Body of pancreas (tissue), 4 donors: ENCODE measurements at regions not wholly inside any gene's neighbourhood (a gene's known extent, or its start where the extent isn't known, plus 50 kb on each side); places are given as distances from the start of the nearest gene placed in this dataset.
A peak's percentile ranks its signal among the peaks of the same experiment; 100 is the strongest.

Source experiments
- ATAC-seq: fragments of 150-250 bp; one replicate; pipeline ENCODE4 v1.9.1; 2016
- DNase-seq, 4 donors: peaks; one replicate each; pipeline ENCODE4 v3.0.0-alpha.2; 2019
- H3K27ac ChIP-seq, 4 donors: fragments of 200-600 bp; sonication (generic); 1 replicate in 3 of 4; 2 replicates in 1 of 4; pipeline versions ENCODE4 v1.5.1 to v1.6.1; 2016 to 2019; ENCODE audit warnings: mild to moderate bottlenecking in 1 of 4, mixed read lengths in 1 of 4, moderate library complexity in 1 of 4
- H3K27me3 ChIP-seq, 2 donors: fragments of 200-600 bp; sonication (generic); one replicate each; pipeline ENCODE4 v1.6.0; 2016; ENCODE audit warnings: mild to moderate bottlenecking in 1 of 2
- H3K36me3 ChIP-seq, 2 donors: fragments of 200-600 bp; sonication (generic); replicated peaks in 1 of 2; 2 replicates each; pipeline ENCODE4 v1.5.1; 2016; ENCODE audit warnings: low read depth in 2 of 2; ENCODE audit not compliant: insufficient read depth in 1 of 2
- H3K4me1 ChIP-seq: fragments of 200-600 bp; sonication (generic); one replicate; pipeline ENCODE4 v1.6.0; 2016
- H3K4me3 ChIP-seq, 2 donors: fragments of 200-600 bp; sonication (generic); 1 replicate in 1 of 2; 2 replicates in 1 of 2; pipeline ENCODE4 v1.5.1; 2016 to 2019
- H3K9me3 ChIP-seq, 3 donors: fragments of 200-600 bp; sonication (generic); 1 replicate in 2 of 3; 2 replicates in 1 of 3; pipeline ENCODE4 v1.5.1; 2016
- CTCF ChIP-seq, 7 experiments: fragments of 450-650 bp in 4 of 7; fragments of 200-600 bp in 3 of 7; sonication (generic) in 3 of 7; IDR thresholded peaks; one replicate each; pipeline ENCODE4 v1.5.1; 2016 to 2019; ENCODE audit warnings: antibody characterized with exemption in 7 of 7
- POLR2A ChIP-seq, 3 donors: fragments of 450-650 bp; IDR thresholded peaks; one replicate each; pipeline ENCODE4 v1.6.1; 2016; ENCODE audit warnings: antibody characterized with exemption in 3 of 3, mild to moderate bottlenecking in 2 of 3
- WGBS, 2 donors: methylation state at CpG; one replicate each; pipeline ENCODE4 v1.1.5; 2017; 5-methylcytosine and 5-hydroxymethylcytosine counted together
- intact Hi-C: fragments of 100-400 bp; cut with DNase I; formaldehyde crosslinking; loops from one replicate; pipeline ENCODE4 v1.15.1; 2023

- no peaks in the 10 kb centered on the region for H3K9me3 ChIP-seq
- DNase-seq (no peak), ATAC-seq (no peak)
- TF ChIP-seq POLR2A (IDR thresholded peaks at IDR 0.05) (no peak), CTCF (IDR thresholded peaks at IDR 0.05) (no peak)
- H3K4me1 ChIP-seq = no peaks in the 10 kb centered on the region
- H3K4me3 ChIP-seq = no peak overlapping the region
- H3K36me3 ChIP-seq = no peaks in the 10 kb centered on the region
- 53 to 64% methylated on average over 2 of the region's 2 CpGs for WGBS, 2 donors
- no peaks in the 10 kb centered on the region for H3K27me3 ChIP-seq
- H3K27ac ChIP-seq = no peak overlapping the region
- intact Hi-C loops = no loop called here
Measured at GRCh38 chr3:168961271-168961670, 702.2 kb downstream of the MECOM start.

DNA sequence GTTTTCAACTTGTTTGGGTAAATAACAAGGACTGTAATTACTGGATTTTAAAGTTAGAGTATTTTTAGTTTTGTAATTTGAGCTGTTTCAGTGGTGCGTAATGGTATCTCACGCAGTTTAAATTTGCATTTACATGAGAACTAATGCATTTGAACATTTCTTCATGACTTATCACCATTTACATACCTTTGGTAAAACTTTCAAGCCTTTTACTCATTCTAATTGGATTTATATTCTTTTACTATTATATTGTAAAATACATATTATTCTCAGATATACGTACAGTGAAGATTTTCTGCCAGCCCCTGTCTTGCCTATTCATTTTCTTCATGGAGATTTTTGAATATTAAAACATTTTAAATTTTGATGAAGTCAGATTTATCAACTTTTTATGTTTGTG, 703.8 kb downstream of the MECOM start:
- Histone ChIP-seq H3K4me1 (no peaks in the 10 kb centered on the region), H3K9me3 (no peaks in the 10 kb centered on the region), H3K27ac (no peak overlapping the region), H3K27me3 (no peaks in the 10 kb centered on the region), H3K36me3 (no peaks in the 10 kb centered on the region), H3K4me3 (no peak overlapping the region)
- TF ChIP-seq POLR2A (IDR thresholded peaks at IDR 0.05) = no peak
- TF ChIP-seq CTCF (IDR thresholded peaks at IDR 0.05) = no peak
- ATAC-seq = no peak
- intact Hi-C loops = no loop called here
- 92 to 96% methylated on average over 3 of the region's 3 CpGs for WGBS, 2 donors
- no peak for DNase-seq

DNA sequence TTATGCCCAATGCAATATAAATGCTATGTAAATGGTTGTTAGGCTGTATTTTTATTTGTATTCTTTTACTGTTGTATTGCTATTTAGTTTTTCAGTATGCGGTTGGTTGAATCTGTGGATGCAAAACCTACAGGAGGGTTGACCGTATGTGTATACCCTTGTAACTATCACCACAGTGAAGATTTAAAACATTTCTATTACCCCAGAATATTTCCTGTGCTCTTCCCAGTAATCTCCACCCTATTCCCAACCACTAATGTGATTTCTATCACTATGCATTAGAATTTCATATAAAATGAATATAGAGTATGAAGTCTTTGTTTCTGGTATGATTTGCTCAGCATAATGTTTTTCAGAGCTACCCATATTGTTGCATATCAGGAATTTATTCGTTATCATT, 705.0 kb downstream of the MECOM start:
- no peaks in the 10 kb centered on the region for H3K9me3 ChIP-seq
- H3K27me3 ChIP-seq = no peaks in the 10 kb centered on the region
- no peaks in the 10 kb centered on the region for H3K4me1 ChIP-seq
- DNase-seq (no peak), ATAC-seq (no peak)
- no peak overlapping the region for H3K27ac ChIP-seq
- no peak overlapping the region for H3K4me3 ChIP-seq
- 49 to 79% methylated on average over 3 of the region's 3 CpGs for WGBS, 2 donors
- no peaks in the 10 kb centered on the region for H3K36me3 ChIP-seq
- intact Hi-C loops = no loop called here
- no peak for TF ChIP-seq CTCF (IDR thresholded peaks at IDR 0.05)
- no peak for TF ChIP-seq POLR2A (IDR thresholded peaks at IDR 0.05)

- Histone ChIP-seq H3K27ac (no peak overlapping the region), H3K36me3 (no peaks in the 10 kb centered on the region), H3K9me3 (no peaks in the 10 kb centered on the region), H3K27me3 (no peaks in the 10 kb centered on the region), H3K4me3 (no peak overlapping the region), H3K4me1 (no peaks in the 10 kb centered on the region)
- intact Hi-C loops = no loop called here
- DNase-seq (no peak), ATAC-seq (no peak)
- no peak for TF ChIP-seq CTCF (IDR thresholded peaks at IDR 0.05)
- TF ChIP-seq POLR2A (IDR thresholded peaks at IDR 0.05) = no peak
- 70 to 72% methylated on average over 8 of the region's 8 CpGs for WGBS, 2 donors
Measured at GRCh38 chr3:168956076-168956475, 707.4 kb downstream of the MECOM start.

GRCh38 chr3:168952551-168952950, 711.0 kb downstream of the MECOM start:
- no peak overlapping the region for H3K4me3 ChIP-seq
- ATAC-seq (no peak), DNase-seq (no peak)
- WGBS, 2 donors = 23 to 27% methylated on average over 4 of the region's 4 CpGs
- H3K9me3 ChIP-seq = no peaks in the 10 kb centered on the region
- no peaks in the 10 kb centered on the region for H3K4me1 ChIP-seq
- H3K27me3 ChIP-seq = no peaks in the 10 kb centered on the region
- intact Hi-C loops = no loop called here
- H3K27ac ChIP-seq = no peak overlapping the region
- TF ChIP-seq POLR2A (IDR thresholded peaks at IDR 0.05) (no peak), CTCF (IDR thresholded peaks at IDR 0.05) (peak in 4 of 7 experiments; percentile 14 to 35 (median 24))
- no peaks in the 10 kb centered on the region for H3K36me3 ChIP-seq
